ENCODE measurements at regions not wholly inside any gene's neighbourhood (a gene's known extent, or its start where the extent isn't known, plus 50 kb on each side); places are given as distances from the start of the nearest gene placed in this dataset.

DNA sequence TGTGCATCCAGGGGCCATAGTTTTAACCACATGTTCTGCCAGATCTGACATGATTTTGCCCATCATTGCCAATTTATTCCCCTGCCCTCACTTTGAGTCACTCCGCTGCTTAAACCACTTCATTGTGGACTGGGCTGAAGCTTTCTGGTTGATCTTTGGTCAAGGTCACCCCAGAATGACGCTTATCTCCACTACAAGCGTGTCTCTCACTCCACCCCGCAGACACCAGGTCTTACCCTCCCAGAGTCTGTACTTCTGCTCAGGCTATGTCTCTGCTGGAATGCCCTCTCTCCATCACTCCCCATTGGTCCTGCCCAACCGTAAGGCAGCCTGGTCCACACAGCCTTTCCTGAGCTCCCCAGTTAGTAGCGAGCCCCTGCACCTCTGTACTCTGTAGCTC, 170.5 kb upstream of the SYT13 start (continued):
- TF ChIP-seq, protein P1, sequence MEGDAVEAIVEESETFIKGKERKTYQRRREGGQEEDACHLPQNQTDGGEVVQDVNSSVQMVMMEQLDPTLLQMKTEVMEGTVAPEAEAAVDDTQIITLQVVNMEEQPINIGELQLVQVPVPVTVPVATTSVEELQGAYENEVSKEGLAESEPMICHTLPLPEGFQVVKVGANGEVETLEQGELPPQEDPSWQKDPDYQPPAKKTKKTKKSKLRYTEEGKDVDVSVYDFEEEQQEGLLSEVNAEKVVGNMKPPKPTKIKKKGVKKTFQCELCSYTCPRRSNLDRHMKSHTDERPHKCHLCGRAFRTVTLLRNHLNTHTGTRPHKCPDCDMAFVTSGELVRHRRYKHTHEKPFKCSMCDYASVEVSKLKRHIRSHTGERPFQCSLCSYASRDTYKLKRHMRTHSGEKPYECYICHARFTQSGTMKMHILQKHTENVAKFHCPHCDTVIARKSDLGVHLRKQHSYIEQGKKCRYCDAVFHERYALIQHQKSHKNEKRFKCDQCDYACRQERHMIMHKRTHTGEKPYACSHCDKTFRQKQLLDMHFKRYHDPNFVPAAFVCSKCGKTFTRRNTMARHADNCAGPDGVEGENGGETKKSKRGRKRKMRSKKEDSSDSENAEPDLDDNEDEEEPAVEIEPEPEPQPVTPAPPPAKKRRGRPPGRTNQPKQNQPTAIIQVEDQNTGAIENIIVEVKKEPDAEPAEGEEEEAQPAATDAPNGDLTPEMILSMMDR (conservative IDR thresholded peaks at IDR 0.05; ENCODE audit: low read depth in 2 of 2): no peak
- TF ChIP-seq, protein P2, sequence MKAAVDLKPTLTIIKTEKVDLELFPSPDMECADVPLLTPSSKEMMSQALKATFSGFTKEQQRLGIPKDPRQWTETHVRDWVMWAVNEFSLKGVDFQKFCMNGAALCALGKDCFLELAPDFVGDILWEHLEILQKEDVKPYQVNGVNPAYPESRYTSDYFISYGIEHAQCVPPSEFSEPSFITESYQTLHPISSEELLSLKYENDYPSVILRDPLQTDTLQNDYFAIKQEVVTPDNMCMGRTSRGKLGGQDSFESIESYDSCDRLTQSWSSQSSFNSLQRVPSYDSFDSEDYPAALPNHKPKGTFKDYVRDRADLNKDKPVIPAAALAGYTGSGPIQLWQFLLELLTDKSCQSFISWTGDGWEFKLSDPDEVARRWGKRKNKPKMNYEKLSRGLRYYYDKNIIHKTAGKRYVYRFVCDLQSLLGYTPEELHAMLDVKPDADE (IDR thresholded peaks at IDR 0.05): no peak
- TF ChIP-seq STAT1 (IDR thresholded peaks at IDR 0.05; ENCODE audit: unreplicated experiment) (no peak), POLR2AphosphoS5 (IDR thresholded peaks at IDR 0.05; ENCODE audit: low read depth) (no peak), NANOG (IDR thresholded peaks at IDR 0.05; ENCODE audit: borderline replicate concordance) (no peak), ZNF331 (CRISPR knock-in tag; IDR thresholded peaks at IDR 0.05; ENCODE audit: low read depth) (no peak), CREB1 (CRISPR knock-in tag; IDR thresholded peaks at IDR 0.05; ENCODE audit: low read depth) (no peak), EZH2 (IDR thresholded peaks at IDR 0.05; ENCODE audit: low read depth, unreplicated experiment) (no peak)
- TF ChIP-seq, protein P3, sequence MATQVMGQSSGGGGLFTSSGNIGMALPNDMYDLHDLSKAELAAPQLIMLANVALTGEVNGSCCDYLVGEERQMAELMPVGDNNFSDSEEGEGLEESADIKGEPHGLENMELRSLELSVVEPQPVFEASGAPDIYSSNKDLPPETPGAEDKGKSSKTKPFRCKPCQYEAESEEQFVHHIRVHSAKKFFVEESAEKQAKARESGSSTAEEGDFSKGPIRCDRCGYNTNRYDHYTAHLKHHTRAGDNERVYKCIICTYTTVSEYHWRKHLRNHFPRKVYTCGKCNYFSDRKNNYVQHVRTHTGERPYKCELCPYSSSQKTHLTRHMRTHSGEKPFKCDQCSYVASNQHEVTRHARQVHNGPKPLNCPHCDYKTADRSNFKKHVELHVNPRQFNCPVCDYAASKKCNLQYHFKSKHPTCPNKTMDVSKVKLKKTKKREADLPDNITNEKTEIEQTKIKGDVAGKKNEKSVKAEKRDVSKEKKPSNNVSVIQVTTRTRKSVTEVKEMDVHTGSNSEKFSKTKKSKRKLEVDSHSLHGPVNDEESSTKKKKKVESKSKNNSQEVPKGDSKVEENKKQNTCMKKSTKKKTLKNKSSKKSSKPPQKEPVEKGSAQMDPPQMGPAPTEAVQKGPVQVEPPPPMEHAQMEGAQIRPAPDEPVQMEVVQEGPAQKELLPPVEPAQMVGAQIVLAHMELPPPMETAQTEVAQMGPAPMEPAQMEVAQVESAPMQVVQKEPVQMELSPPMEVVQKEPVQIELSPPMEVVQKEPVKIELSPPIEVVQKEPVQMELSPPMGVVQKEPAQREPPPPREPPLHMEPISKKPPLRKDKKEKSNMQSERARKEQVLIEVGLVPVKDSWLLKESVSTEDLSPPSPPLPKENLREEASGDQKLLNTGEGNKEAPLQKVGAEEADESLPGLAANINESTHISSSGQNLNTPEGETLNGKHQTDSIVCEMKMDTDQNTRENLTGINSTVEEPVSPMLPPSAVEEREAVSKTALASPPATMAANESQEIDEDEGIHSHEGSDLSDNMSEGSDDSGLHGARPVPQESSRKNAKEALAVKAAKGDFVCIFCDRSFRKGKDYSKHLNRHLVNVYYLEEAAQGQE (IDR thresholded peaks at IDR 0.05; ENCODE audit: unreplicated experiment): no peak

DNA sequence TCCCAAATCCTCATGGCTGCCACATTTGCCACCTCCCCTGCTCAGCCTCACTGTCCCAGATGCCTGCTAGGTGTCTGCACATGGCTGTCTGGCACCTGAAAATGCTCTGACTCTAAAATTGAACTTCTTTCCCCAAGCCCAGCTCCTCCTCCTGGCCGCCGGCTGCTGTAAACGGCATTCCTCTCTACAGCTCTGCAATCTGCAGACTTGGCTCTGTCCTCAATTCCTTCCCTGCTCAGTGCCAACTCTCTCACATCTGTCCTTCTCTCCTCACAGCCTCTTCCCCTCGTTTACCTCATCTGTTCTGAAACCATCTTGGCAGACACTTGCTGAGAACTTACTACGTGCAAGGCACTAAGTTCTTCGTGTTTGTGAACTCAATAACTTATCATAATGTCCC, 169.4 kb upstream of the SYT13 start:
- no peak for DNase-seq (ENCODE audit: low spot score)
- Histone ChIP-seq H3K79me2 (replicated peaks; ENCODE audit: insufficient read depth) (no peaks in the 10 kb centered on the region), H3K4me3 (no peak overlapping the region), H2AFZ (no peak overlapping the region), H3K27me3 (ENCODE audit: insufficient read depth) (no peaks in the 10 kb centered on the region), H3K36me3 (ENCODE audit: insufficient read depth) (no peaks in the 10 kb centered on the region), H3K27ac (ENCODE audit: low read depth) (no peak overlapping the region), H3K4me2 (no peak overlapping the region), H4K20me1 (replicated peaks; ENCODE audit: insufficient read depth) (no peaks in the 10 kb centered on the region), H3K9me2 (ENCODE audit: insufficient read depth) (peaks cover 4% of the 10 kb centered on the region; the same call in 1 of the 2 replicates), H3F3A (replicated peaks; ENCODE audit: low read depth) (no peaks in the 10 kb centered on the region), H3K4me1 (ENCODE audit: insufficient read depth) (no peaks in the 10 kb centered on the region)
- Mint-ChIP-seq H3K4me3 (no peak overlapping the region), H3K9me3 (peaks cover 9% of the 10 kb centered on the region; the same call in 1 of the 3 replicates), H3K36me3 (ENCODE audit: low read depth) (no peaks in the 10 kb centered on the region; the same call in 2 of the 3 replicates), H3K4me1 (no peaks in the 10 kb centered on the region), H3K27ac (no peak overlapping the region), H3K27me3 (ENCODE audit: insufficient read depth, low read depth, poor library complexity) (peaks cover 2% of the 10 kb centered on the region)
- TF ChIP-seq, protein P1 (conservative IDR thresholded peaks at IDR 0.05; ENCODE audit: low read depth in 2 of 2): no peak
- ATAC-seq: no peak

All from GM23338 (cell line).